ENCODE measurements at regions not wholly inside any gene's neighbourhood (a gene's known extent, or its start where the extent isn't known, plus 50 kb on each side); places are given as distances from the start of the nearest gene placed in this dataset.

DNA sequence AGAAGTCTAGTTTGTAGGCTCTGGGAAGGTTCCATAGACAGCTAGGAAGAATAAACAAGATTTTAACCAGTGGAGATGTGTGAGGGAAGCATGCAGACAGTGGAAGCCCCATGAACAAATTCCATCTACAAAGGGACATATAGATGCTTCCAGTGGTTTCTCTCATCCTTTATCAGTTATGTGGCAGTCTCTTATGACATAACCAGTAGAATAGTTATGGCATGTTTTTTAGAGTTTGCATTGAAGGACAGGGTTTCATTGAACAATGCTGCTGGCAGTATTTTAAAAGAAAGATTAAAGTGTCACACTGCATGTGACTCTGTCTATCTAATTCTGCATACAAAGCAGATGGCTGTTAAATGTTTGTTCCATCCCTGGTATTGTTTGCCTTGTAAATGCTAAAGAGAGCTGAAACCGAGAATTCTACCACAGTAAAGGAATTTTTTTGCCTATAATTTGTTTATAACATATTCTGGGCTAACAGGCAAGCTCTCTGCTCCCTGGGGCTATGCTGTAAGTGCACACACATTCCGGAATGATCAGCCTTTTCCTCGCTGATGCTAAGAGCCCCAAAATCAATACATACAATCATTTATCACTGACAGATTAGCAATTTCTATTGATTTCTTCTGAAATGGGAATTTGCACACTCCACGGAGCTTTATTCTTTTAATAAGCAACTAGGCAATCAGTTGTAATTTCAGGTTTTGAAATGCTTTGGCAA is 76.8 kb upstream of the PELI1 start:
- in situ Hi-C loops (cut with MboI; ENCODE audit: low sequenced_read_pairs, unreplicated experiment): loop anchor here (10.0 kb wide), 1 partner anchor 94 kb away; no protein-coding TSS in a partner anchor
- no peak for DNase-seq (ENCODE audit: low spot score)
- TF ChIP-seq, protein P1, sequence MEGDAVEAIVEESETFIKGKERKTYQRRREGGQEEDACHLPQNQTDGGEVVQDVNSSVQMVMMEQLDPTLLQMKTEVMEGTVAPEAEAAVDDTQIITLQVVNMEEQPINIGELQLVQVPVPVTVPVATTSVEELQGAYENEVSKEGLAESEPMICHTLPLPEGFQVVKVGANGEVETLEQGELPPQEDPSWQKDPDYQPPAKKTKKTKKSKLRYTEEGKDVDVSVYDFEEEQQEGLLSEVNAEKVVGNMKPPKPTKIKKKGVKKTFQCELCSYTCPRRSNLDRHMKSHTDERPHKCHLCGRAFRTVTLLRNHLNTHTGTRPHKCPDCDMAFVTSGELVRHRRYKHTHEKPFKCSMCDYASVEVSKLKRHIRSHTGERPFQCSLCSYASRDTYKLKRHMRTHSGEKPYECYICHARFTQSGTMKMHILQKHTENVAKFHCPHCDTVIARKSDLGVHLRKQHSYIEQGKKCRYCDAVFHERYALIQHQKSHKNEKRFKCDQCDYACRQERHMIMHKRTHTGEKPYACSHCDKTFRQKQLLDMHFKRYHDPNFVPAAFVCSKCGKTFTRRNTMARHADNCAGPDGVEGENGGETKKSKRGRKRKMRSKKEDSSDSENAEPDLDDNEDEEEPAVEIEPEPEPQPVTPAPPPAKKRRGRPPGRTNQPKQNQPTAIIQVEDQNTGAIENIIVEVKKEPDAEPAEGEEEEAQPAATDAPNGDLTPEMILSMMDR (IDR thresholded peaks at IDR 0.05; ENCODE audit: borderline replicate concordance, control extremely low read depth, extremely low read depth, insufficient read depth, missing control alignments): no peak

DNA sequence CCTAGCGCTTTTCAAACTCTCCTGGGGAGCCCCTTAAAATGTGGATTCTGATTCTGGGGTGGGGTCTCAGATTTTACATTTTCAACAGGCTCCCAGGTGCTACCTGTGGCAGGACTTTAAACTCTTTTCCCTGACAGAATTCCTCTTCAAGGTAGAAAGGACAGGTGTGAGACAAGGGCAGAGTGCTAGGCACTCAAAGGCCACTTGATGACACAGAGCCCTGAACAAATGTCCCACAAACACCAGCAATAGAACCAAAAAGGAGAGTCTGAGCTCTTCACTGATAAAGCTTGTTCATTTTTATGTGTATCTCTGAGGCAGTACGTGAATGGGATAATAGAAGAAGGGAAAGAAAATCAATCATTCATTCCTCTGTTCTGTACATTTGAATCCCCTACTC is 77.7 kb upstream of the PELI1 start:
- in situ Hi-C loops (cut with MboI; ENCODE audit: low sequenced_read_pairs, unreplicated experiment): loop anchor here (10.0 kb wide), 1 partner anchor 93 kb away; no protein-coding TSS in a partner anchor
- DNase-seq (ENCODE audit: low spot score): no peak

DNA sequence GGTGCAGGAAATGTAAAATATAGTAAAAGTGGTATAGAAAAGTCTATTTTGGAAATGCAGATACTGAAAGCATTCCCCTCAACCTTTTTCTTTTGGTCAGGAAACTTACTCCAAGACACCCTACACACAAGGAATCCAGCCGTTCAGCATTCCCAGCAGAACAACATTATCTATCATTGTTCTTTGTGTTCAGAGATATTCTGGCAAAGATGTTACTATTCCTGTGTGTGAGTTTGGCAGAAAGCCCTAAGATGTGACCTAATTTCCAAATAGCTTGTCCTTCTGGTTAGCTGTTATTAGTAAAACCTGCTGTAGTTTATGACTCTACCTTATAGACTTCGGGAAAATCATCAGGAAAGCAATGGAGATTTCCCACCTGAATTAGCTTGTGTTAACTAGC is 78.1 kb upstream of the PELI1 start:
- DNase-seq (ENCODE audit: low spot score): no peak
- TF ChIP-seq, protein P1 (IDR thresholded peaks at IDR 0.05; ENCODE audit: borderline replicate concordance, control extremely low read depth, extremely low read depth, insufficient read depth, missing control alignments): no peak
- in situ Hi-C loops (cut with MboI; ENCODE audit: low sequenced_read_pairs, unreplicated experiment): loop anchor here (10.0 kb wide), 1 partner anchor 92 kb away; no protein-coding TSS in a partner anchor

More for the DNA sequence above, 77.7 kb upstream of the PELI1 start:
- TF ChIP-seq, protein P1 (IDR thresholded peaks at IDR 0.05; ENCODE audit: borderline replicate concordance, control extremely low read depth, extremely low read depth, insufficient read depth, missing control alignments): no peak

DNA sequence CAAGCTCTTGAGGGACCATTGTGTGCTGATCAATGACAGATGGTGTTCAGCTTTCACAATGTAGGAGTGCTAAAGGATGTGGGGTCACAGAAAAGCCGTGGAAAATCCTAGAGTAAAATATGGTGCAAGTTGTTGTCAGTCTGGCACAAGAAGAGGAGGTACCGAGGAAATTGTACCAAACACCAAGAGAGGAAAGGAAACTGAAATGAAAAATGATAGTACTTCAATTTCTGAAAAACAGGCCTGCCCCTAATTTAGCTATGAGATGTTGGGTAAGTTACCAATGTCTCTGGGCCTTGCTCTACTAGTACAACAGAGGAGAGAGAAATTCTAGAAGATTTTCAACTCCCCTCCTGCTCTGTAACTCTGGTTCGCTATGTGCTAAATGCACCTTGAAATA is 78.8 kb upstream of the PELI1 start:
- no peak for DNase-seq (ENCODE audit: low spot score)
- TF ChIP-seq, protein P1 (IDR thresholded peaks at IDR 0.05; ENCODE audit: borderline replicate concordance, control extremely low read depth, extremely low read depth, insufficient read depth, missing control alignments): no peak
- in situ Hi-C loops (cut with MboI; ENCODE audit: low sequenced_read_pairs, unreplicated experiment): loop anchor here (10.0 kb wide), 1 partner anchor 92 kb away; no protein-coding TSS in a partner anchor

DNA sequence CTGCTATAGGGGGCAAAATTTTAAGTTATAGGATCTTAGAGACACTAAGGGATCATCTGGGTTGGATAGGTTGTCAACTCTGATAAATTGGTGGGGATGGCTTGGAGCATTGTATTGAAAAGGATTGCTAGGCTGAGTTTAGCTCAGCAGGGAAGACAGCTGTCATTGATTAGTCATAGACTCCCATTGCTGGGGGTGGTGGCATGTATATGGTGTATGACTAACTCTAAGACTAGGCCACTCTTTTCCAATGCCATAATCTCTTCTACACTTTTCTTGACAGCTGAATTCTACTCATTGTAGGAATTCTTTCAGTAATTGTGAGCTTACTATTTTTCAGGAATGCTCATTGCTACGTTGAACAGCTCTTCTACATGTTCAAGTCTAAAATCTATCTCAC is 81.3 kb upstream of the PELI1 start:
- no peak for DNase-seq (ENCODE audit: low spot score)
- TF ChIP-seq, protein P1 (IDR thresholded peaks at IDR 0.05; ENCODE audit: borderline replicate concordance, control extremely low read depth, extremely low read depth, insufficient read depth, missing control alignments): no peak
- in situ Hi-C loops (cut with MboI; ENCODE audit: low sequenced_read_pairs, unreplicated experiment): loop anchor here (10.0 kb wide), 1 partner anchor 89 kb away; no protein-coding TSS in a partner anchor

DNA sequence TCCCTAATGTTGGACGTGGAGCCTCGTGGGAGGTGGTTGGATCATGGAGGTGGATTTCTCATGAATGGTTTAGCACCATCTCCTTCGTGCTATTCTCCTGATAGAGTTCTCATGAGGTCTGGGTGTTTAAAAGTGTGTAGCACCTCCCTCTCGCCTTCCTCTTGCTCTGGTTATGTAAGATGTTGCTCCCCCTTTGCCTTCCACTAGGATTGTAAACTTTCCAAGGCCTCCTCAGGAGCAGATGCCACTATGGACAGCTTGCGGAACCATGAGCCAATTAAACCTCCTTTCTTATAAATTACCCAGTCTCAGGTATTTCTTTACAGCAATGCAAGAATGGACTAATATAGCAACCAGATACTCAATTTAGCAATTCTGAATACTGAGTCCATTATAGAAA is 82.4 kb upstream of the PELI1 start:
- in situ Hi-C loops (cut with MboI; ENCODE audit: low sequenced_read_pairs, unreplicated experiment): loop anchor here (10.0 kb wide), 1 partner anchor 88 kb away; no protein-coding TSS in a partner anchor
- TF ChIP-seq, protein P1 (IDR thresholded peaks at IDR 0.05; ENCODE audit: borderline replicate concordance, control extremely low read depth, extremely low read depth, insufficient read depth, missing control alignments): no peak
- DNase-seq (ENCODE audit: low spot score): no peak

Measured in GM13976 (cell line).